HCT116 (cell line): ENCODE measurements at regions not wholly inside any gene's neighbourhood (a gene's known extent, or its start where the extent isn't known, plus 50 kb on each side); places are given as distances from the start of the nearest gene placed in this dataset.

Experiments
- ATAC-seq: fragments of 200-7000 bp; cut with Tn5 transposase; 2 replicates; pipeline ENCODE4 v1.9.1; 2020; ENCODE audit warnings: mild to moderate bottlenecking, moderate library complexity
- BruUV-seq: library from RNA; stranded (reverse); fragments of 400-500 nt; replicated peaks from 2 replicates; lab custom pipeline; 2021; lab: Mats Ljungman, UMichigan
- CTCF ChIA-PET: fragments of 300-600 bp; sonication (Branson Sonifier 250); formaldehyde crosslinking; loops from one replicate; lab custom pipeline; 2021; ENCODE audit warnings: antibody characterized with exemption; lab: Charles Lee
- POLR2A ChIA-PET: fragments of 300-600, 350-600 bp; sonication (Branson Sonifier 250); formaldehyde crosslinking; loops from one replicate; lab custom pipeline; 2021; ENCODE audit warnings: antibody characterized with exemption; lab: Charles Lee
- RAD21 ChIA-PET, 2 experiments: fragments of 300-600 bp; sonication (Branson Sonifier 250); formaldehyde crosslinking; loops; one replicate each; lab custom pipeline; 2023; ENCODE audit warnings: low total read pairs in 2 of 2; ENCODE audit not compliant: uncharacterized antibody in 2 of 2, unreplicated experiment in 2 of 2, low non-redundant PET in 1 of 2; lab: Charles Lee
- DNase-seq: peaks from one replicate; pipeline ENCODE4 v3.0.0-alpha.2; 2010; ENCODE audit warnings: low read depth, low spot score
- H2AFZ ChIP-seq: fragments of 200-600 bp; shearing (Covaris generic), sonication (generic); 2 replicates; pipeline ENCODE4 v1.6.1; 2017; ENCODE audit warnings: low read depth, mixed run types, mixed read lengths, antibody characterized with exemption, low read length; ENCODE audit not compliant: poor library complexity, severe bottlenecking
- H3K27ac ChIP-seq: 2 replicates; pipeline ENCODE4 v1.5.1; 2012; ENCODE audit warnings: low read depth, low read length
- H3K27me3 ChIP-seq: fragments of 200-600 bp; sonication (generic); 2 replicates; pipeline ENCODE4 v1.6.1; 2016; ENCODE audit warnings: mixed run types, low read length, mixed read lengths; ENCODE audit not compliant: insufficient read depth
- H3K36me3 ChIP-seq, 2 experiments: fragments of 200-500 bp in 1 of 2; fragments of 200-600 bp in 1 of 2; sonication (Bioruptor generic) in 1 of 2; sonication (generic) in 1 of 2; 2 replicates each; pipeline versions ENCODE4 v1.5.1 to v1.6.1; 2014 to 2016; ENCODE audit warnings: low read length in 2 of 2, inconsistent platforms in 1 of 2, mixed read lengths in 1 of 2, mixed run types in 1 of 2; ENCODE audit not compliant: insufficient read depth in 2 of 2, control insufficient read depth in 1 of 2
- H3K4me1 ChIP-seq, 2 experiments: fragments of 200-600 bp in 1 of 2; sonication (generic) in 1 of 2; 2 replicates each; pipeline versions ENCODE4 v1.5.1 to v1.6.1; 2012 to 2017; ENCODE audit warnings: low read length in 2 of 2, inconsistent platforms in 1 of 2, mild to moderate bottlenecking in 1 of 2, mixed read lengths in 1 of 2, mixed run types in 1 of 2, moderate library complexity in 1 of 2; ENCODE audit not compliant: insufficient read depth in 2 of 2, control insufficient read depth in 1 of 2
- H3K4me2 ChIP-seq: fragments of 200-600 bp; sonication (generic); 2 replicates; pipeline ENCODE4 v1.6.1; 2017; ENCODE audit warnings: mixed run types, low read length, mixed read lengths
- H3K4me3 ChIP-seq, 2 experiments: fragments of 200-600 bp in 1 of 2; sonication (generic) in 1 of 2; replicated peaks in 1 of 2; 2 replicates each; pipeline ENCODE4 v1.5.1; 2011 to 2016; ENCODE audit warnings: low read length in 2 of 2, control low read depth in 1 of 2, low read depth in 1 of 2, mild to moderate bottlenecking in 1 of 2, mixed read lengths in 1 of 2, mixed run types in 1 of 2
- H3K79me2 ChIP-seq: fragments of 200-600 bp; sonication (generic); 2 replicates; pipeline ENCODE4 v1.6.1; 2017; ENCODE audit warnings: mild to moderate bottlenecking, mixed run types, low read length, moderate library complexity, mixed read lengths; ENCODE audit not compliant: insufficient read depth
- H3K9ac ChIP-seq: fragments of 200-600 bp; sonication (generic); 2 replicates; pipeline ENCODE4 v1.6.1; 2016; ENCODE audit warnings: low read length, mixed read lengths
- H3K9me2 ChIP-seq: fragments of 200-600 bp; sonication (generic), shearing (Covaris generic); 2 replicates; pipeline ENCODE4 v1.6.1; 2017; ENCODE audit warnings: mixed run types, mild to moderate bottlenecking, moderate library complexity; ENCODE audit not compliant: insufficient read depth
- H3K9me3 ChIP-seq, 2 experiments: fragments of 200-500 bp in 1 of 2; fragments of 200-600 bp in 1 of 2; sonication (Bioruptor generic) in 1 of 2; sonication (generic) in 1 of 2; 2 replicates each; pipeline ENCODE4 v1.6.1; 2014 to 2017; ENCODE audit warnings: low read length in 2 of 2, mixed read lengths in 2 of 2, inconsistent platforms in 1 of 2, low read depth in 1 of 2, mild to moderate bottlenecking in 1 of 2, mixed run types in 1 of 2, moderate library complexity in 1 of 2; ENCODE audit not compliant: control insufficient read depth in 1 of 2, insufficient read depth in 1 of 2
- H4K20me1 ChIP-seq: fragments of 200-600 bp; sonication (generic), shearing (Covaris generic); 2 replicates; pipeline ENCODE4 v1.6.1; 2017; ENCODE audit warnings: mixed run types, mild to moderate bottlenecking, moderate library complexity; ENCODE audit not compliant: insufficient read depth
- CEBPB ChIP-seq: IDR thresholded peaks from 2 replicates; pipeline ENCODE4 v1.6.1; 2012; ENCODE audit warnings: low read depth
- CTCF ChIP-seq, 3 experiments: fragments of 200-600 bp in 1 of 3; sonication (generic) in 1 of 3; IDR thresholded peaks in 2 of 3; conservative IDR thresholded peaks in 1 of 3; 2 replicates each; pipeline ENCODE4 v1.5.1; 2012 to 2017; ENCODE audit warnings: low read depth in 2 of 3, low read length in 2 of 3, antibody characterized with exemption in 1 of 3, borderline replicate concordance in 1 of 3, control low read depth in 1 of 3, mild to moderate bottlenecking in 1 of 3, mixed read lengths in 1 of 3, mixed run types in 1 of 3, moderate library complexity in 1 of 3; ENCODE audit not compliant: insufficient read depth in 1 of 3
- EGR1 ChIP-seq: IDR thresholded peaks from 2 replicates; pipeline ENCODE4 v1.6.1; 2012; ENCODE audit warnings: low read depth
- ELF1 ChIP-seq: IDR thresholded peaks from 2 replicates; pipeline ENCODE4 v1.6.1; 2012; ENCODE audit warnings: low read depth, borderline replicate concordance
- EZH2phosphoT487 ChIP-seq: fragments of 200-600 bp; IDR thresholded peaks from 2 replicates; pipeline ENCODE4 v1.6.1; 2018; ENCODE audit warnings: antibody characterized with exemption, borderline replicate concordance
- MAX ChIP-seq: IDR thresholded peaks from 2 replicates; pipeline ENCODE4 v1.6.1; 2012
- POLR2AphosphoS5 ChIP-seq: IDR thresholded peaks from 2 replicates; pipeline ENCODE4 v1.6.1; 2011; ENCODE audit warnings: mild to moderate bottlenecking, low read depth, low read length, moderate library complexity
- RAD21 ChIP-seq: IDR thresholded peaks from 2 replicates; pipeline ENCODE4 v1.6.1; 2012; ENCODE audit warnings: low read depth, mild to moderate bottlenecking
- SP1 ChIP-seq: IDR thresholded peaks from 2 replicates; pipeline ENCODE4 v1.6.1; 2012; ENCODE audit warnings: low read depth
- ZFX ChIP-seq: fragments of 450-650 bp; IDR thresholded peaks from 2 replicates; pipeline ENCODE4 v1.6.1; 2017
- intact Hi-C: fragments of 100-400 bp; cut with micrococcal nuclease; formaldehyde crosslinking; loops from 2 replicates; pipeline ENCODE4 v1.10.0; 2022
- TF ChIP-seq, protein P1 (sequence below): IDR thresholded peaks from 2 replicates; pipeline ENCODE4 v1.6.1; 2012
- TF ChIP-seq, protein P2 (sequence below): IDR thresholded peaks from 2 replicates; pipeline ENCODE4 v1.6.1; 2012; ENCODE audit warnings: low read depth

GRCh38 chr12:127582074-127582473 lies 684.9 kb upstream of the TMEM132C start:
- POLR2A ChIA-PET, result no interaction called here
- Histone ChIP-seq H3K9ac (no peak overlapping the region), H3K36me3 (no peaks in the 10 kb centered on the region), H3K27ac (no peak overlapping the region), H3K9me2 (no peaks in the 10 kb centered on the region), H3K79me2 (no peaks in the 10 kb centered on the region), H2AFZ (no peak overlapping the region), H3K4me2 (no peak overlapping the region), H3K4me3 (no peak overlapping the region), H3K27me3 (no peaks in the 10 kb centered on the region), H3K9me3 (peaks cover 0 to 9% of the 10 kb centered on the region in 2 experiments; a peak in 2 of 4 replicates), H4K20me1 (no peaks in the 10 kb centered on the region), H3K4me1 (no peaks in the 10 kb centered on the region)
- DNase-seq (no peak), ATAC-seq (no peak)
- TF ChIP-seq RAD21 (no peak), ELF1 (no peak), CEBPB (no peak), SP1 (no peak), EGR1 (no peak), POLR2AphosphoS5 (no peak), ZFX (no peak), CTCF (IDR thresholded peaks at IDR 0.05 in 2 of 3, conservative IDR thresholded peaks at IDR 0.05 in 1 of 3; ENCODE audit: borderline replicate concordance in 1 of 3, insufficient read depth in 1 of 3, low read depth in 2 of 3, low read length in 2 of 3) (no peak), MAX (no peak), EZH2phosphoT487 (no peak)
- TF ChIP-seq, protein P1, sequence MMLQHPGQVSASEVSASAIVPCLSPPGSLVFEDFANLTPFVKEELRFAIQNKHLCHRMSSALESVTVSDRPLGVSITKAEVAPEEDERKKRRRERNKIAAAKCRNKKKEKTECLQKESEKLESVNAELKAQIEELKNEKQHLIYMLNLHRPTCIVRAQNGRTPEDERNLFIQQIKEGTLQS, result no peak
- TF ChIP-seq, protein P2, sequence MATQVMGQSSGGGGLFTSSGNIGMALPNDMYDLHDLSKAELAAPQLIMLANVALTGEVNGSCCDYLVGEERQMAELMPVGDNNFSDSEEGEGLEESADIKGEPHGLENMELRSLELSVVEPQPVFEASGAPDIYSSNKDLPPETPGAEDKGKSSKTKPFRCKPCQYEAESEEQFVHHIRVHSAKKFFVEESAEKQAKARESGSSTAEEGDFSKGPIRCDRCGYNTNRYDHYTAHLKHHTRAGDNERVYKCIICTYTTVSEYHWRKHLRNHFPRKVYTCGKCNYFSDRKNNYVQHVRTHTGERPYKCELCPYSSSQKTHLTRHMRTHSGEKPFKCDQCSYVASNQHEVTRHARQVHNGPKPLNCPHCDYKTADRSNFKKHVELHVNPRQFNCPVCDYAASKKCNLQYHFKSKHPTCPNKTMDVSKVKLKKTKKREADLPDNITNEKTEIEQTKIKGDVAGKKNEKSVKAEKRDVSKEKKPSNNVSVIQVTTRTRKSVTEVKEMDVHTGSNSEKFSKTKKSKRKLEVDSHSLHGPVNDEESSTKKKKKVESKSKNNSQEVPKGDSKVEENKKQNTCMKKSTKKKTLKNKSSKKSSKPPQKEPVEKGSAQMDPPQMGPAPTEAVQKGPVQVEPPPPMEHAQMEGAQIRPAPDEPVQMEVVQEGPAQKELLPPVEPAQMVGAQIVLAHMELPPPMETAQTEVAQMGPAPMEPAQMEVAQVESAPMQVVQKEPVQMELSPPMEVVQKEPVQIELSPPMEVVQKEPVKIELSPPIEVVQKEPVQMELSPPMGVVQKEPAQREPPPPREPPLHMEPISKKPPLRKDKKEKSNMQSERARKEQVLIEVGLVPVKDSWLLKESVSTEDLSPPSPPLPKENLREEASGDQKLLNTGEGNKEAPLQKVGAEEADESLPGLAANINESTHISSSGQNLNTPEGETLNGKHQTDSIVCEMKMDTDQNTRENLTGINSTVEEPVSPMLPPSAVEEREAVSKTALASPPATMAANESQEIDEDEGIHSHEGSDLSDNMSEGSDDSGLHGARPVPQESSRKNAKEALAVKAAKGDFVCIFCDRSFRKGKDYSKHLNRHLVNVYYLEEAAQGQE, result no peak
- BruUV-seq, result no TSS peak
- RAD21 ChIA-PET, result no interaction called here
- intact Hi-C loops, result no loop called here
- CTCF ChIA-PET, result no interaction called here
